Neural progenitor cell (in vitro differentiated cells): ENCODE measurements at regions not wholly inside any gene's neighbourhood (a gene's known extent, or its start where the extent isn't known, plus 50 kb on each side); places are given as distances from the start of the nearest gene placed in this dataset.
A peak's percentile ranks its signal among the peaks of the same experiment; 100 is the strongest.

ENCODE experiments used
- DNase-seq: peaks from one replicate; pipeline ENCODE4 v3.0.0-alpha.2; 2016; ENCODE audit warnings: low spot score
- H2AFZ ChIP-seq: fragments of 200-600 bp; sonication (generic); replicated peaks from 2 replicates; pipeline ENCODE4 v1.6.1; 2016; ENCODE audit warnings: antibody characterized with exemption
- H3F3A ChIP-seq: fragments of 200-600 bp; sonication (generic); 2 replicates; pipeline ENCODE4 v1.6.1; 2016; ENCODE audit warnings: antibody characterized with exemption, low read depth
- H3K27ac ChIP-seq: fragments of 200-600 bp; sonication (generic); 2 replicates; pipeline ENCODE4 v1.5.1; 2016; ENCODE audit warnings: mild to moderate bottlenecking
- H3K27me3 ChIP-seq: fragments of 200-600 bp; sonication (generic); 2 replicates; pipeline ENCODE4 v1.6.1; 2016; ENCODE audit warnings: mild to moderate bottlenecking, moderate library complexity
- H3K36me3 ChIP-seq: fragments of 200-600 bp; sonication (generic); 2 replicates; pipeline ENCODE4 v1.5.1; 2016
- H3K4me1 ChIP-seq: fragments of 200-600 bp; sonication (generic); 2 replicates; pipeline ENCODE4 v1.6.1; 2016; ENCODE audit warnings: mixed run types
- H3K4me2 ChIP-seq: fragments of 200-600 bp; sonication (generic); 2 replicates; pipeline ENCODE4 v1.6.1; 2016
- H3K4me3 ChIP-seq: fragments of 200-600 bp; sonication (generic); 2 replicates; pipeline ENCODE4 v1.5.1; 2016
- H3K79me2 ChIP-seq: fragments of 200-600 bp; sonication (generic); 2 replicates; pipeline ENCODE4 v1.6.1; 2016; ENCODE audit warnings: low read depth
- H3K9ac ChIP-seq: fragments of 200-600 bp; sonication (generic); 2 replicates; pipeline ENCODE4 v1.6.1; 2016
- H3K9me3 ChIP-seq: fragments of 200-600 bp; sonication (generic); 2 replicates; pipeline ENCODE4 v1.5.1; 2016; ENCODE audit warnings: low read depth
- H4K20me1 ChIP-seq: fragments of 200-600 bp; sonication (generic); 2 replicates; pipeline ENCODE4 v1.6.1; 2016; ENCODE audit warnings: low read depth
- H3K27ac Mint-ChIP-seq: 3 replicates; pipeline ENCODE4 v1.8.0; 2021; ENCODE audit warnings: mixed read lengths
- H3K27me3 Mint-ChIP-seq: 2 replicates; pipeline ENCODE4 v1.8.0; 2022; ENCODE audit warnings: low read depth, mild to moderate bottlenecking, inconsistent platforms, moderate library complexity, mixed read lengths; ENCODE audit not compliant: insufficient read depth
- H3K36me3 Mint-ChIP-seq: 3 replicates; pipeline ENCODE4 v1.8.0; 2021; ENCODE audit warnings: mixed read lengths
- H3K4me1 Mint-ChIP-seq: 3 replicates; pipeline ENCODE4 v1.8.0; 2021; ENCODE audit warnings: mixed read lengths
- H3K4me3 Mint-ChIP-seq: 3 replicates; pipeline ENCODE4 v1.8.0; 2021; ENCODE audit warnings: mild to moderate bottlenecking, moderate library complexity, mixed read lengths
- H3K9me3 Mint-ChIP-seq: 3 replicates; pipeline ENCODE4 v1.8.0; 2020; ENCODE audit warnings: mixed read lengths
- CTCF ChIP-seq: fragments of 200-600 bp; sonication (generic); IDR thresholded peaks from 2 replicates; pipeline ENCODE4 v1.5.1; 2017; ENCODE audit warnings: antibody characterized with exemption, mild to moderate bottlenecking
- EZH2 ChIP-seq: fragments of 200-600 bp; sonication (generic); IDR thresholded peaks from 2 replicates; pipeline ENCODE4 v1.6.1; 2017; ENCODE audit warnings: antibody characterized with exemption, mild to moderate bottlenecking, moderate library complexity
- EZH2phosphoT487 ChIP-seq: fragments of 200-600 bp; sonication (generic); IDR thresholded peaks from 2 replicates; pipeline ENCODE4 v1.6.1; 2017; ENCODE audit warnings: antibody characterized with exemption

- Mint-ChIP-seq H3K27ac (no peak overlapping the region), H3K27me3 (peaks cover 28% of the 10 kb centered on the region), H3K9me3 (peaks cover 7% of the 10 kb centered on the region), H3K36me3 (no peaks in the 10 kb centered on the region), H3K4me3 (no peak overlapping the region), H3K4me1 (peaks cover 20% of the 10 kb centered on the region)
- Histone ChIP-seq H3K79me2 (no peaks in the 10 kb centered on the region), H3K27ac (peak overlapping the region; percentile 88), H2AFZ (no peak overlapping the region), H3K4me2 (peak overlapping the region; percentile 78), H3K27me3 (peaks cover 88% of the 10 kb centered on the region), H3K4me3 (peak overlapping the region; percentile 30), H3K9me3 (no peaks in the 10 kb centered on the region), H4K20me1 (peaks cover 5% of the 10 kb centered on the region), H3F3A (peaks cover 10% of the 10 kb centered on the region), H3K4me1 (peaks cover 25% of the 10 kb centered on the region), H3K9ac (no peak overlapping the region), H3K36me3 (no peaks in the 10 kb centered on the region)
- TF ChIP-seq EZH2 = no peak
- TF ChIP-seq EZH2phosphoT487 = peak; percentile 100
- no peak for TF ChIP-seq CTCF
- peak; percentile 94 for DNase-seq
Observed at GRCh38 chr1:96259399-96259798, 462.2 kb upstream of the PTBP2 start.

GRCh38 chr1:96281491-96281890 lies 440.1 kb upstream of the PTBP2 start:
- H3K4me3 ChIP-seq = no peak overlapping the region
- no peaks in the 10 kb centered on the region for H3K36me3 ChIP-seq
- H3K27me3 Mint-ChIP-seq = peaks cover under 1% of the 10 kb centered on the region
- H3K4me1 Mint-ChIP-seq = no peaks in the 10 kb centered on the region
- no peaks in the 10 kb centered on the region for H3K27me3 ChIP-seq
- H3K27ac ChIP-seq = no peak overlapping the region
- TF ChIP-seq EZH2phosphoT487 (no peak), EZH2 (no peak), CTCF (no peak)
- DNase-seq = no peak
- H3K9me3 ChIP-seq = no peaks in the 10 kb centered on the region
- H3K9ac ChIP-seq = no peak overlapping the region
- no peaks in the 10 kb centered on the region for H3K4me1 ChIP-seq
- H3F3A ChIP-seq = no peaks in the 10 kb centered on the region
- peaks cover 18% of the 10 kb centered on the region for H3K9me3 Mint-ChIP-seq
- H3K36me3 Mint-ChIP-seq = no peaks in the 10 kb centered on the region
- no peaks in the 10 kb centered on the region for H3K79me2 ChIP-seq
- H3K4me3 Mint-ChIP-seq = no peak overlapping the region
- no peak overlapping the region for H3K4me2 ChIP-seq
- no peak overlapping the region for H2AFZ ChIP-seq
- no peaks in the 10 kb centered on the region for H4K20me1 ChIP-seq
- no peak overlapping the region for H3K27ac Mint-ChIP-seq

GRCh38 chr1:96290033-96290432 lies 431.6 kb upstream of the PTBP2 start:
- Mint-ChIP-seq H3K4me3 (no peak overlapping the region), H3K36me3 (no peaks in the 10 kb centered on the region), H3K9me3 (peaks cover 31% of the 10 kb centered on the region), H3K27ac (peak overlapping the region; percentile 58), H3K4me1 (peaks cover 15% of the 10 kb centered on the region), H3K27me3 (peaks cover 3% of the 10 kb centered on the region)
- H3F3A ChIP-seq = no peaks in the 10 kb centered on the region
- no peaks in the 10 kb centered on the region for H3K9me3 ChIP-seq
- H3K27ac ChIP-seq = no peak overlapping the region
- peaks cover 2% of the 10 kb centered on the region for H3K36me3 ChIP-seq
- H3K79me2 ChIP-seq = no peaks in the 10 kb centered on the region
- no peak overlapping the region for H3K4me2 ChIP-seq
- no peak for TF ChIP-seq EZH2phosphoT487
- no peak for TF ChIP-seq EZH2
- TF ChIP-seq CTCF = no peak
- H3K4me3 ChIP-seq = no peak overlapping the region
- no peak overlapping the region for H3K9ac ChIP-seq
- no peaks in the 10 kb centered on the region for H3K27me3 ChIP-seq
- peaks cover 5% of the 10 kb centered on the region for H3K4me1 ChIP-seq
- DNase-seq = no peak
- H4K20me1 ChIP-seq = no peaks in the 10 kb centered on the region
- H2AFZ ChIP-seq = no peak overlapping the region
